Panc1 (cell line): ENCODE measurements at regions not wholly inside any gene's neighbourhood (a gene's known extent, or its start where the extent isn't known, plus 50 kb on each side); places are given as distances from the start of the nearest gene placed in this dataset.

ENCODE experiments used
- ATAC-seq: fragments of 200-7000 bp; cut with Tn5 transposase; 2 replicates; pipeline ENCODE4 v1.9.1; 2020; ENCODE audit warnings: mild to moderate bottlenecking, moderate library complexity
- BruUV-seq: library from RNA; stranded (reverse); fragments of 400-500 nt; replicated peaks from 2 replicates; lab custom pipeline; 2021; lab: Mats Ljungman, UMichigan
- CTCF ChIA-PET: fragments of 300-600 bp; sonication (Branson Sonifier 250); formaldehyde crosslinking; loops from one replicate; lab custom pipeline; 2022; ENCODE audit warnings: antibody characterized with exemption; lab: Charles Lee
- POLR2A ChIA-PET: fragments of 300-600 bp; sonication (Branson Sonifier 250); formaldehyde crosslinking; loops from one replicate; lab custom pipeline; 2022; ENCODE audit warnings: antibody characterized with exemption; lab: Charles Lee
- DNase-seq: peaks from one replicate; pipeline ENCODE4 v3.0.0-alpha.2; 2010; ENCODE audit warnings: low read depth, low spot score
- H3K27ac ChIP-seq: 2 replicates; pipeline ENCODE4 v1.5.1; 2011; ENCODE audit warnings: mild to moderate bottlenecking, low read length, inconsistent platforms
- H3K27me3 ChIP-seq: fragments of 200-500 bp; sonication (Bioruptor generic); 2 replicates; pipeline ENCODE4 v1.6.0; 2014; ENCODE audit warnings: low read length, inconsistent platforms; ENCODE audit not compliant: control insufficient read depth, insufficient read depth
- H3K36me3 ChIP-seq: fragments of 200-500 bp; sonication (Bioruptor generic); 2 replicates; pipeline ENCODE4 v1.5.1; 2014; ENCODE audit warnings: inconsistent platforms, mild to moderate bottlenecking, low read length, moderate library complexity; ENCODE audit not compliant: control insufficient read depth, insufficient read depth
- H3K4me1 ChIP-seq: 2 replicates; pipeline ENCODE4 v1.5.1; 2011; ENCODE audit warnings: inconsistent platforms, mild to moderate bottlenecking, low read length, moderate library complexity; ENCODE audit not compliant: control insufficient read depth, insufficient read depth
- H3K4me3 ChIP-seq, 2 experiments: 2 replicates each; pipeline ENCODE4 v1.5.1; 2011 to 2012; ENCODE audit warnings: low read depth in 2 of 2, low read length in 2 of 2, mild to moderate bottlenecking in 2 of 2, inconsistent platforms in 1 of 2, moderate library complexity in 1 of 2
- H3K9me3 ChIP-seq: fragments of 200-500 bp; sonication (Bioruptor generic); 2 replicates; pipeline ENCODE4 v1.5.1; 2014; ENCODE audit warnings: low read depth, mild to moderate bottlenecking, inconsistent platforms, low read length, moderate library complexity; ENCODE audit not compliant: control insufficient read depth, insufficient read depth
- CTCF ChIP-seq: fragments of 450-650 bp; IDR thresholded peaks from 2 replicates; pipeline ENCODE4 v1.5.1; 2017; ENCODE audit warnings: mild to moderate bottlenecking
- POLR2AphosphoS5 ChIP-seq: IDR thresholded peaks from 2 replicates; pipeline ENCODE4 v1.6.1; 2012; ENCODE audit warnings: mild to moderate bottlenecking, low read depth, low read length, moderate library complexity
- REST ChIP-seq, 2 experiments: IDR thresholded peaks; 2 replicates each; pipeline ENCODE4 v1.6.1; 2011 to 2012; ENCODE audit warnings: low read depth in 2 of 2, control low read depth in 1 of 2, low read length in 1 of 2, mild to moderate bottlenecking in 1 of 2, moderate library complexity in 1 of 2; ENCODE audit not compliant: insufficient read depth in 1 of 2
- SIN3A ChIP-seq: IDR thresholded peaks from 2 replicates; pipeline ENCODE4 v1.6.1; 2012; ENCODE audit warnings: low read depth, mild to moderate bottlenecking, low read length, moderate library complexity, borderline replicate concordance; ENCODE audit not compliant: insufficient read depth
- TCF7L2 ChIP-seq: IDR thresholded peaks from 2 replicates; pipeline ENCODE4 v1.6.1; 2011; ENCODE audit warnings: mild to moderate bottlenecking, low read depth, low read length, inconsistent platforms
- in situ Hi-C: cut with HindIII; loops from 2 replicates; pipeline ENCODE4 v1.10.0; 2016; ENCODE audit warnings: low sequenced_read_pairs, low pct_unique_long_range_greater_than_20kb
- intact Hi-C: fragments of 100-400 bp; cut with micrococcal nuclease; formaldehyde crosslinking; loops from one replicate; pipeline ENCODE4 v1.10.0; 2022; ENCODE audit not compliant: unreplicated experiment

GRCh38 chr6:40743226-40743625 is 156.1 kb upstream of the LRFN2 start:
- no peaks in the 10 kb centered on the region for H3K36me3 ChIP-seq
- no peaks in the 10 kb centered on the region for H3K4me1 ChIP-seq
- H3K27me3 ChIP-seq, result peaks cover 5% of the 10 kb centered on the region; the same call in 1 of the 2 replicates
- DNase-seq (no peak), ATAC-seq (no peak)
- intact Hi-C loops (no loop called here), in situ Hi-C loops (no loop called here)
- POLR2A ChIA-PET, result no interaction called here
- CTCF ChIA-PET, result no interaction called here
- no TSS peak for BruUV-seq
- no peak for TF ChIP-seq SIN3A
- no peak for TF ChIP-seq TCF7L2
- TF ChIP-seq REST (IDR thresholded peaks at IDR 0.05; ENCODE audit: insufficient read depth in 1 of 2, low read depth in 2 of 2, low read length in 1 of 2), result no peak
- no peak for TF ChIP-seq POLR2AphosphoS5
- no peak for TF ChIP-seq CTCF
- H3K4me3 ChIP-seq, result no peak overlapping the region
- H3K27ac ChIP-seq, result no peak overlapping the region
- H3K9me3 ChIP-seq, result no peaks in the 10 kb centered on the region

GRCh38 chr6:40740518-40740917 is 153.4 kb upstream of the LRFN2 start:
- ChIA-PET CTCF (no interaction called here), POLR2A (no interaction called here)
- intact Hi-C loops (no loop called here), in situ Hi-C loops (no loop called here)
- Histone ChIP-seq H3K27me3 (no peaks in the 10 kb centered on the region; the same call in 1 of the 2 replicates), H3K36me3 (no peaks in the 10 kb centered on the region), H3K27ac (no peak overlapping the region), H3K4me1 (peaks cover 2% of the 10 kb centered on the region), H3K9me3 (no peaks in the 10 kb centered on the region), H3K4me3 (no peak overlapping the region)
- TF ChIP-seq REST (IDR thresholded peaks at IDR 0.05; ENCODE audit: insufficient read depth in 1 of 2, low read depth in 2 of 2, low read length in 1 of 2) (no peak), POLR2AphosphoS5 (no peak), TCF7L2 (no peak), SIN3A (no peak)
- no peak for DNase-seq
- BruUV-seq, result no TSS peak
- no peak for ATAC-seq
